ENCODE measurements at regions not wholly inside any gene's neighbourhood (a gene's known extent, or its start where the extent isn't known, plus 50 kb on each side); places are given as distances from the start of the nearest gene placed in this dataset.
"Not testable (repeated sequence)": the region's sequence is repeated elsewhere in the genome, so short reads cannot be mapped to it uniquely, and the experiment has no call there.

- no peaks in the 10 kb centered on the region for H3K4me1 ChIP-seq (ENCODE audit: control insufficient read depth, insufficient read depth, low read length, poor library complexity, severe bottlenecking)
- no peaks in the 10 kb centered on the region for H3K9me3 ChIP-seq (ENCODE audit: control insufficient read depth, low read length)
- WGBS, 2 experiments (ENCODE audit: insufficient coverage in 2 of 2), result no CpG with 5 or more reads among the region's 1 CpG
- H3K36me3 ChIP-seq (ENCODE audit: control insufficient read depth, insufficient read depth, low read length), result no peaks in the 10 kb centered on the region
- no peak overlapping the region for H3K4me3 ChIP-seq (ENCODE audit: extremely low read depth, insufficient read depth, low read length, poor library complexity, severe bottlenecking)
- H3K27ac ChIP-seq (ENCODE audit: low read depth, low read length, severe bottlenecking), result no peak overlapping the region
Observed at GRCh38 chr3:5994651-5995050, 807.1 kb downstream of the EDEM1 start.

GRCh38 chr3:6018456-6018855 lies 830.9 kb downstream of the EDEM1 start:
- Histone ChIP-seq H3K36me3 (ENCODE audit: control insufficient read depth, insufficient read depth, low read length) (no peaks in the 10 kb centered on the region), H3K4me3 (ENCODE audit: extremely low read depth, insufficient read depth, low read length, poor library complexity, severe bottlenecking) (no peak overlapping the region), H3K4me1 (ENCODE audit: control insufficient read depth, insufficient read depth, low read length, poor library complexity, severe bottlenecking) (no peaks in the 10 kb centered on the region), H3K27ac (ENCODE audit: low read depth, low read length, severe bottlenecking) (no peak overlapping the region), H3K9me3 (ENCODE audit: control insufficient read depth, low read length) (no peaks in the 10 kb centered on the region)
- 82% methylated on average over 1 of the region's 2 CpGs; no CpG with 5 or more reads in 1 of the 2 experiments for WGBS, 2 experiments (ENCODE audit: insufficient coverage in 2 of 2)

- peaks cover 9% of the 10 kb centered on the region for H3K9me3 ChIP-seq (ENCODE audit: control insufficient read depth, low read length)
- H3K27ac ChIP-seq (ENCODE audit: low read depth, low read length, severe bottlenecking), result no peak overlapping the region
- H3K36me3 ChIP-seq (ENCODE audit: control insufficient read depth, insufficient read depth, low read length), result no peaks in the 10 kb centered on the region
- no peak overlapping the region for H3K4me3 ChIP-seq (ENCODE audit: extremely low read depth, insufficient read depth, low read length, poor library complexity, severe bottlenecking)
- no peaks in the 10 kb centered on the region for H3K4me1 ChIP-seq (ENCODE audit: control insufficient read depth, insufficient read depth, low read length, poor library complexity, severe bottlenecking)
Observed at GRCh38 chr3:6022621-6023020, 835.1 kb downstream of the EDEM1 start.

GRCh38 chr3:6025032-6025431 lies 835.9 kb upstream of the GRM7 start:
- WGBS, 2 experiments (ENCODE audit: insufficient coverage in 2 of 2), result 86 to 88% methylated on average over 1 of the region's 1 CpG

GRCh38 chr3:6030648-6031047 lies 830.3 kb upstream of the GRM7 start:
- H3K4me3 ChIP-seq (ENCODE audit: extremely low read depth, insufficient read depth, low read length, poor library complexity, severe bottlenecking); H3K36me3 ChIP-seq (ENCODE audit: control insufficient read depth, insufficient read depth, low read length); H3K4me1 ChIP-seq (ENCODE audit: control insufficient read depth, insufficient read depth, low read length, poor library complexity, severe bottlenecking); H3K27ac ChIP-seq (ENCODE audit: low read depth, low read length, severe bottlenecking); H3K9me3 ChIP-seq (ENCODE audit: control insufficient read depth, low read length): not testable (repeated sequence)
- WGBS, 2 experiments (ENCODE audit: insufficient coverage in 2 of 2), result 82 to 93% methylated on average over 3 to 4 of the region's 4 CpGs

More at GRCh38 chr3:6025032-6025431, 835.9 kb upstream of the GRM7 start:
- Histone ChIP-seq H3K4me3 (ENCODE audit: extremely low read depth, insufficient read depth, low read length, poor library complexity, severe bottlenecking) (no peak overlapping the region), H3K9me3 (ENCODE audit: control insufficient read depth, low read length) (peaks cover 9% of the 10 kb centered on the region), H3K36me3 (ENCODE audit: control insufficient read depth, insufficient read depth, low read length) (no peaks in the 10 kb centered on the region), H3K4me1 (ENCODE audit: control insufficient read depth, insufficient read depth, low read length, poor library complexity, severe bottlenecking) (no peaks in the 10 kb centered on the region), H3K27ac (ENCODE audit: low read depth, low read length, severe bottlenecking) (no peak overlapping the region)

GRCh38 chr3:6035626-6036025 lies 825.3 kb upstream of the GRM7 start:
- 90 to 93% methylated on average over 4 to 6 of the region's 6 CpGs for WGBS, 2 experiments (ENCODE audit: insufficient coverage in 2 of 2)
- Histone ChIP-seq H3K9me3 (ENCODE audit: control insufficient read depth, low read length) (peaks cover 8% of the 10 kb centered on the region), H3K4me3 (ENCODE audit: extremely low read depth, insufficient read depth, low read length, poor library complexity, severe bottlenecking) (no peak overlapping the region), H3K36me3 (ENCODE audit: control insufficient read depth, insufficient read depth, low read length) (no peaks in the 10 kb centered on the region), H3K4me1 (ENCODE audit: control insufficient read depth, insufficient read depth, low read length, poor library complexity, severe bottlenecking) (peaks cover 4% of the 10 kb centered on the region), H3K27ac (ENCODE audit: low read depth, low read length, severe bottlenecking) (no peak overlapping the region)

GRCh38 chr3:6039971-6040370 lies 820.9 kb upstream of the GRM7 start:
- Histone ChIP-seq H3K4me1 (ENCODE audit: control insufficient read depth, insufficient read depth, low read length, poor library complexity, severe bottlenecking) (peaks cover 4% of the 10 kb centered on the region), H3K36me3 (ENCODE audit: control insufficient read depth, insufficient read depth, low read length) (no peaks in the 10 kb centered on the region), H3K9me3 (ENCODE audit: control insufficient read depth, low read length) (peaks cover 8% of the 10 kb centered on the region), H3K4me3 (ENCODE audit: extremely low read depth, insufficient read depth, low read length, poor library complexity, severe bottlenecking) (no peak overlapping the region), H3K27ac (ENCODE audit: low read depth, low read length, severe bottlenecking) (no peak overlapping the region)
- WGBS, 2 experiments (ENCODE audit: insufficient coverage in 2 of 2), result 80 to 90% methylated on average over 1 of the region's 3 CpGs

GRCh38 chr3:6041894-6042293 lies 819.0 kb upstream of the GRM7 start:
- Histone ChIP-seq H3K27ac (ENCODE audit: low read depth, low read length, severe bottlenecking) (no peak overlapping the region), H3K9me3 (ENCODE audit: control insufficient read depth, low read length) (peaks cover 9% of the 10 kb centered on the region), H3K4me3 (ENCODE audit: extremely low read depth, insufficient read depth, low read length, poor library complexity, severe bottlenecking) (no peak overlapping the region), H3K4me1 (ENCODE audit: control insufficient read depth, insufficient read depth, low read length, poor library complexity, severe bottlenecking) (no peaks in the 10 kb centered on the region), H3K36me3 (ENCODE audit: control insufficient read depth, insufficient read depth, low read length) (no peaks in the 10 kb centered on the region)
- no CpG with 5 or more reads among the region's 1 CpG for WGBS, 2 experiments (ENCODE audit: insufficient coverage in 2 of 2)

- H3K27ac ChIP-seq (ENCODE audit: low read depth, low read length, severe bottlenecking), result no peak overlapping the region
- peaks cover 8% of the 10 kb centered on the region for H3K9me3 ChIP-seq (ENCODE audit: control insufficient read depth, low read length)
- no peaks in the 10 kb centered on the region for H3K4me1 ChIP-seq (ENCODE audit: control insufficient read depth, insufficient read depth, low read length, poor library complexity, severe bottlenecking)
- 71 to 83% methylated on average over 1 of the region's 2 CpGs for WGBS, 2 experiments (ENCODE audit: insufficient coverage in 2 of 2)
- H3K36me3 ChIP-seq (ENCODE audit: control insufficient read depth, insufficient read depth, low read length), result no peaks in the 10 kb centered on the region
- H3K4me3 ChIP-seq (ENCODE audit: extremely low read depth, insufficient read depth, low read length, poor library complexity, severe bottlenecking), result no peak overlapping the region
Observed at GRCh38 chr3:6047016-6047415, 813.9 kb upstream of the GRM7 start.

- H3K4me1 ChIP-seq (ENCODE audit: control insufficient read depth, insufficient read depth, low read length, poor library complexity, severe bottlenecking), result no peaks in the 10 kb centered on the region
- no peaks in the 10 kb centered on the region for H3K36me3 ChIP-seq (ENCODE audit: control insufficient read depth, insufficient read depth, low read length)
- 100% methylated on average over 1 of the region's 1 CpG; no CpG with 5 or more reads in 1 of the 2 experiments for WGBS, 2 experiments (ENCODE audit: insufficient coverage in 2 of 2)
- no peaks in the 10 kb centered on the region for H3K9me3 ChIP-seq (ENCODE audit: control insufficient read depth, low read length)
- no peak overlapping the region for H3K4me3 ChIP-seq (ENCODE audit: extremely low read depth, insufficient read depth, low read length, poor library complexity, severe bottlenecking)
- no peak overlapping the region for H3K27ac ChIP-seq (ENCODE audit: low read depth, low read length, severe bottlenecking)
Observed at GRCh38 chr3:6060251-6060650, 800.7 kb upstream of the GRM7 start.

GRCh38 chr3:6062261-6063187 lies 798.4 kb upstream of the GRM7 start:
- no peak overlapping the region for H3K27ac ChIP-seq (ENCODE audit: low read depth, low read length, severe bottlenecking)
- H3K4me3 ChIP-seq (ENCODE audit: extremely low read depth, insufficient read depth, low read length, poor library complexity, severe bottlenecking), result no peak overlapping the region
- WGBS, 2 experiments (ENCODE audit: insufficient coverage in 2 of 2), result 70 to 79% methylated on average over 4 to 5 of the region's 6 CpGs
- H3K9me3 ChIP-seq (ENCODE audit: control insufficient read depth, low read length), result no peaks in the 10 kb centered on the region
- no peaks in the 10 kb centered on the region for H3K4me1 ChIP-seq (ENCODE audit: control insufficient read depth, insufficient read depth, low read length, poor library complexity, severe bottlenecking)
- H3K36me3 ChIP-seq (ENCODE audit: control insufficient read depth, insufficient read depth, low read length), result no peaks in the 10 kb centered on the region

Data from mesodermal cell (in vitro differentiated cells).